ENCODE measurements at regions not wholly inside any gene's neighbourhood (a gene's known extent, or its start where the extent isn't known, plus 50 kb on each side); places are given as distances from the start of the nearest gene placed in this dataset.
"Not testable (repeated sequence)": the region's sequence is repeated elsewhere in the genome, so short reads cannot be mapped to it uniquely, and the experiment has no call there.

GRCh38 chr12:127125607-127126259 is 1141.2 kb upstream of the TMEM132C start:
- peak; percentile 16; the same call in 1 of the 2 replicates for TF ChIP-seq CTCF (IDR thresholded peaks at IDR 0.05)
- H3K27ac Mint-ChIP-seq: peak overlapping the region; percentile 81
- no peaks in the 10 kb centered on the region for H3K36me3 Mint-ChIP-seq (ENCODE audit: low read depth)
- peak; percentile 91 for DNase-seq
- no peaks in the 10 kb centered on the region; the same call in 1 of the 2 replicates for H3K27me3 Mint-ChIP-seq (ENCODE audit: insufficient read depth)
- peak overlapping the region; percentile 39 for H3K4me3 Mint-ChIP-seq
- H3K4me1 Mint-ChIP-seq (ENCODE audit: low read depth): peaks cover 25% of the 10 kb centered on the region
- no peaks in the 10 kb centered on the region for H3K9me3 Mint-ChIP-seq

GRCh38 chr12:127126260-127126628 is 1140.7 kb upstream of the TMEM132C start:
- Mint-ChIP-seq H3K4me1 (ENCODE audit: low read depth) (peaks cover 30% of the 10 kb centered on the region), H3K36me3 (ENCODE audit: low read depth) (no peaks in the 10 kb centered on the region), H3K9me3 (no peaks in the 10 kb centered on the region), H3K4me3 (no peak overlapping the region), H3K27me3 (ENCODE audit: insufficient read depth) (no peaks in the 10 kb centered on the region), H3K27ac (peak overlapping the region; percentile 81)
- no peak for TF ChIP-seq CTCF (IDR thresholded peaks at IDR 0.05)
- no peak for DNase-seq

- DNase-seq: no peak
- Mint-ChIP-seq H3K27me3 (ENCODE audit: insufficient read depth) (no peaks in the 10 kb centered on the region), H3K4me3 (no peak overlapping the region), H3K9me3 (no peaks in the 10 kb centered on the region), H3K27ac (no peak overlapping the region), H3K4me1 (ENCODE audit: low read depth) (peaks cover 38% of the 10 kb centered on the region), H3K36me3 (ENCODE audit: low read depth) (no peaks in the 10 kb centered on the region)
- no peak for TF ChIP-seq CTCF (IDR thresholded peaks at IDR 0.05)
Measured at GRCh38 chr12:127127897-127128296, 1139.1 kb upstream of the TMEM132C start.

GRCh38 chr12:127130506-127131124 is 1136.4 kb upstream of the TMEM132C start:
- no peaks in the 10 kb centered on the region for H3K36me3 Mint-ChIP-seq (ENCODE audit: low read depth)
- no peak for TF ChIP-seq CTCF (IDR thresholded peaks at IDR 0.05)
- H3K27ac Mint-ChIP-seq: no peak overlapping the region
- H3K27me3 Mint-ChIP-seq (ENCODE audit: insufficient read depth): no peaks in the 10 kb centered on the region
- no peaks in the 10 kb centered on the region for H3K9me3 Mint-ChIP-seq
- peaks cover 38% of the 10 kb centered on the region for H3K4me1 Mint-ChIP-seq (ENCODE audit: low read depth)
- no peak overlapping the region for H3K4me3 Mint-ChIP-seq
- no peak for DNase-seq

GRCh38 chr12:127133675-127134335 is 1133.2 kb upstream of the TMEM132C start:
- no peak for DNase-seq
- H3K4me1 Mint-ChIP-seq (ENCODE audit: low read depth): peaks cover 18% of the 10 kb centered on the region
- no peaks in the 10 kb centered on the region for H3K27me3 Mint-ChIP-seq (ENCODE audit: insufficient read depth)

GRCh38 chr12:127140864-127141484 is 1126.0 kb upstream of the TMEM132C start:
- H3K27ac Mint-ChIP-seq; H3K9me3 Mint-ChIP-seq; H3K4me1 Mint-ChIP-seq (ENCODE audit: low read depth); DNase-seq; H3K36me3 Mint-ChIP-seq (ENCODE audit: low read depth); H3K27me3 Mint-ChIP-seq (ENCODE audit: insufficient read depth); H3K4me3 Mint-ChIP-seq: not testable (repeated sequence)

More at GRCh38 chr12:127133675-127134335, 1133.2 kb upstream of the TMEM132C start:
- H3K27ac Mint-ChIP-seq: no peak overlapping the region
- peaks cover 4% of the 10 kb centered on the region; the same call in 1 of the 2 replicates for H3K9me3 Mint-ChIP-seq
- peak; percentile 20; the same call in 1 of the 2 replicates for TF ChIP-seq CTCF (IDR thresholded peaks at IDR 0.05)
- no peak overlapping the region for H3K4me3 Mint-ChIP-seq
- no peaks in the 10 kb centered on the region for H3K36me3 Mint-ChIP-seq (ENCODE audit: low read depth)
